ENCODE measurements at regions not wholly inside any gene's neighbourhood (a gene's known extent, or its start where the extent isn't known, plus 50 kb on each side); places are given as distances from the start of the nearest gene placed in this dataset.

GRCh38 chr15:48029642-48030041, 91.1 kb upstream of the SLC24A5 start:
- peak in 3 of 10 donors; percentile 11 to 66 (median 21) for DNase-seq
- intact Hi-C loops (cut with DNase I): no loop called here

DNA sequence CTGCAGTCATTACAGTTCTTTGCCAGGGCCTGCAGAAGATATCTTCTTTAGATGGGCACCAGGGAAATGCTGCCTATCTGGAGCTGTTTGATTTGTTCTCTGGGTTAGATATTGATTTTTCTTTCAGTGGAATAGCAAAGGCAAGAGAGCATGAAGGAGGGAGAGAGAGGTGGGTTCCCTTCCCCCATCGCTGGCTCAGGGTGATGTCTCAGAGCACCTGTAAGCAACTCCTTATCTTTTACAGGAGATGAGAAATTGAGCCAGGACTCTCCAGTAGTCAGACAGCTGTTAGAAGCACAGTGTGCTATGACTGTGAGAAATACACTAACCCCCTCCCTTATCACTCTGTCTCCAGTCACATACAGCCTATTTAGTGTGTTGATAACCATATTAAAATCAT, 89.3 kb upstream of the SLC24A5 start:
- intact Hi-C loops (cut with DNase I): no loop called here

GRCh38 chr15:48031973-48032372, 88.8 kb upstream of the SLC24A5 start:
- DNase-seq: no peak
- intact Hi-C loops (cut with DNase I): no loop called here

More for the DNA sequence above, 89.3 kb upstream of the SLC24A5 start:
- DNase-seq: no peak

GRCh38 chr15:48032911-48033310, 87.9 kb upstream of the SLC24A5 start:
- intact Hi-C loops (cut with DNase I): no loop called here

DNA sequence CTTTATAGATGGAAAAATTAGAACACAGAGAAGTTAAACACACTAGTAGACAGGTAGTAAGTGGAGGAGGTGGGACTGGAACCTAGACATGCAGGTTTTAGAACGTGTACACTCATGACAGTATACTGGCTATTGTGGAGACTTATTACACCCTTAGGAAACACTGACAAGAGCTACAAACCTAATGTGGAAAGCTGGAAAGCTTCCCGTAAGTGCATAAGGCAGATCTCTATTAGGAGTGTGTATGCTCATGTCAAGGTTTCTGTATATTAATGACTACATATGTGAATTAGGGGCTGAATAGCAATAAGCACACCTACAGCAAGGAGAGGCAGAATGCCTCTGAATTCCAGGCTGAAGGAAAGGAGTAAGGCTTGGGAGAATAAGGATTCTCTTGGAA, 82.6 kb upstream of the SLC24A5 start:
- DNase-seq: no peak
- intact Hi-C loops (cut with DNase I): no loop called here

More at GRCh38 chr15:48032911-48033310, 87.9 kb upstream of the SLC24A5 start:
- no peak for DNase-seq

DNA sequence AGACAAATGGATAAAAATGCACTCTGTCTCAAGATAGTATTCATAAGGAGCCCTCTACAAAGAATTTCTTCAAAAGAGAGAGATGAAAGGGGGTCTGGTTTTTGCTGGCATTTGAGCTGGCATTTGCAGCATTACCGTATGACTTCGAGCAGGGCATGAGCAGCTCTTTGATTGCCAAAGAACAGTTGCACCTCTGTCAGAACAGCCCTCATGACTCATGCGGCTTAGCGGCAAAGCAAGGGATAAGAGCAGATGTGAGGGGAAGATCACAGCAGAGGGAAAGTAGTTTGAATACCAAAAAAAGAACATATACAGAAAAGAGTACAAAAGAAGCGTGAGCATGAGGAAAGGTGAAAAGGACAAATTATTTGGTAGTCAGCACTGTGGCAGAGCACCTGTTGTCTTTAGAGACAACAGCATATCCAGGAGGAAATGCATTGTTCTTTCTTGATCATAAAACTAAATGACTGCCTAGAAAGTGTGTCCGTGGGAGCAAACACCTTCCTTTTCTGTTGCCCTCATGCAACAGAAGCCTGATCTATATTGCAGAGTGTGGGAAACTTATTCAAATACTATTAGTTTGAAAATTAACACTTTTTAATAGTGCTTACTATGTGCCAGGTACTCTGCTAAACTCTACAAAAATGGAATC, 80.5 kb upstream of the SLC24A5 start:
- intact Hi-C loops (cut with DNase I): no loop called here
- peak in 6 of 10 donors; percentile 13 to 80 (median 50) for DNase-seq

DNA sequence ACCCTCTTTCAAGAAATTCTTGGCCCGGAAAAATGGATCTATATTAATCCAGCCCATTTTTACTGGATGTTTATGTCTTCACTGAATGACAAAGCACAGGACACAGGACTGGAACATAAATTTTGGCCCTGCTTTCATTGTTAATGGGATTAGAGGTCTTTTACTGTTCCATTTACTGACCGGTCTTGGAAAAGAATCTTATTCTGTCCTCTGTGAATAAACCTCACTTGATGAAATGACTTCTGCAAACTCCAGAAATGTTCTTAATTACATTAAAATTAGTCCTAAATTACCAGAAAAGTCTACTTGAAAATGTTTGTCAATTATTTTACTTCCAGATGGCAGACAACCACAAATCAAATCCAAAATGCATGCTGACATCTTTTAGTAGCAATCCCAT, 79.3 kb upstream of the SLC24A5 start:
- intact Hi-C loops (cut with DNase I): no loop called here
- DNase-seq: no peak

- DNase-seq: no peak
These were observed 73.9 kb upstream of the SLC24A5 start for GRCh38 chr15:48046813-48047438.

DNA sequence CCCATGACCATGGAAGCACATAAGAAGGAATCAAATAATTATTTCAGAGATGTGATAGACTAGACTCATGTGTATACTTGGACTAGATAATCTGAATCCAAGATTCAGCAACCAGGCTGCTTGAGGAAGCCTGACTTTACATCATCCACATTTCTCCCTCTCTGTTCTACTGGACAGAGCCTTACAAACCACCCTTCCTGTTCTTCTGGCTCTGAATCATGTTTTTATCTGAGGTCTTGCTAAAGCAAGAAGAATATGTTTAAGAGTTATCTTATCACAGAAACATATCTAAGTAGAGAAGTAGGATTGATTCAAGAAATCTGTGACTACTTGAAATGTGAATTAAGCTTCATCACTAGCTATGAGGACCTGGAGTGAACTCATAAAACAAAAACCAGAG, 71.1 kb upstream of the SLC24A5 start:
- intact Hi-C loops (cut with DNase I): no loop called here
- DNase-seq: no peak

More at GRCh38 chr15:48046813-48047438, 73.9 kb upstream of the SLC24A5 start:
- intact Hi-C loops (cut with DNase I): no loop called here

DNA sequence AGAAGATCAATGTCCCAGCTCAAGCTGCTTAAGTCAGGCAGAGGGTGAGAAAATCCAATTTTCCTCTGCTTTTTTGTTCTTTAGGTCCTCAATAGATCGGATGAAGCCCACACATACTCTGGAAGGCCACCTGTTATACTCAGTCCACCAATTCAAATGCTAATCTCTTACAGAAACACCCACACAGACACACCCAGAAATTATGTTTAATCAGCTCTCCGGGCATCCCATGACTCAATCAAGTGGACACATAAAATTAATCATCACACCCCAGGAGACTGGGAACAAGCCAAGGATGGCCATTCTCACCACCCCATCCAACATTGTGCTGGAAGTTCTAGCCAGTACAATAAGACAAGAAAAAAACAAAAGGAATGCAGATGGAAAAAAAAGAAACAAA, 67.8 kb upstream of the SLC24A5 start:
- DNase-seq: no peak
- intact Hi-C loops (cut with DNase I): no loop called here

GRCh38 chr15:48058371-48058770, 62.4 kb upstream of the SLC24A5 start:
- DNase-seq: no peak
- intact Hi-C loops (cut with DNase I): no loop called here

GRCh38 chr15:48059791-48060190, 61.0 kb upstream of the SLC24A5 start:
- intact Hi-C loops (cut with DNase I): no loop called here
- DNase-seq: peak; percentile 14 to 88 (median 39)

GRCh38 chr15:48060396-48060795, 60.4 kb upstream of the SLC24A5 start:
- intact Hi-C loops (cut with DNase I): no loop called here
- DNase-seq: no peak

GRCh38 chr15:48061605-48062004, 59.2 kb upstream of the SLC24A5 start:
- intact Hi-C loops (cut with DNase I): no loop called here
- DNase-seq: no peak

GRCh38 chr15:48062148-48062872, 58.5 kb upstream of the SLC24A5 start:
- intact Hi-C loops (cut with DNase I): no loop called here
- peak in 2 of 10 donors; percentile 8 to 51 for DNase-seq

- intact Hi-C loops (cut with DNase I): no loop called here
- no peak for DNase-seq
These were observed 57.3 kb upstream of the SLC24A5 start for GRCh38 chr15:48063411-48063985.

DNA sequence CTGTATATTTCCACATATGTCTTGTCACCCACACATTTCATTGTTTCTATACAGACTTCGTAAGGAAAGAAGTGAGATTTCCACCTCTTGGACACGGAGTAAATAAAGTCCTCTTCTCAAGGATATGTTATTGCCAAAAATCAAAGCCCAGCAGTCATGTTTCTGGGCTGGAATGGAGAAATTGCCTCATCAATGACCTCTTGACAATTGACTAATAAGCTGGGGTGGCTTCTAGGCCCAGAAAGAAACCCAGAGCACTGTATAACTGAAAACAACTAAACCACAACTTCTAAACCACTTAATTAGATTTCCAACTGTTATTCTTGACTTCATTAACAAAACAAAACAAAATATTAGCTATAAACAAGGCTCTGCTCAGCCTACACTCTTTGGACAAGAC, 56.4 kb upstream of the SLC24A5 start:
- intact Hi-C loops (cut with DNase I): no loop called here
- DNase-seq: no peak

DNA sequence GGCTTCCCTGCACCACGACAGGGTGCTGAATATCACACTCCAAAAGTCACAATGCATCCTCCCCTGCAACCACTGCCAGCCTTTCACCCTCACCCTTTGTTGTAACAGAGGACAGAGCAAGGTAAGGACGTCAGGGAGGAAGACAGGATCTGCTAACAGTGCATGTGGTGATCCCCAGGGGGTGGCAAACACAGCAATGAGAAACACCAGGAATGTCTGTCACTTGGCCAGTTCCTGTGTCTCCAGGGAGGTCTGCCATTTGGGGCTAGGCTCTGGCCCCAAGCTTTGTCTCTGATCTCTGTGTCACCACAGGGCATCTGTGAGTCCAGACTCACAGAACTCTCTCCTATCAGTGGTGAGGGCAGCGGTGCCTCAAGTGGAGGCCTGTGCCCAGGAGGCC, 54.3 kb upstream of the SLC24A5 start:
- peak in 1 of 10 donors; percentile 80 for DNase-seq
- intact Hi-C loops (cut with DNase I): no loop called here

Data from posterior cingulate gyrus (tissue), 11 donors.